ENCODE measurements at regions not wholly inside any gene's neighbourhood (a gene's known extent, or its start where the extent isn't known, plus 50 kb on each side); places are given as distances from the start of the nearest gene placed in this dataset.

GRCh38 chr4:3355266-3355748 lies 62.5 kb downstream of the RGS12 start:
- TF ChIP-seq RAD21 (IDR thresholded peaks at IDR 0.05; ENCODE audit: low read depth) (no peak), TCF12 (IDR thresholded peaks at IDR 0.05; ENCODE audit: low read depth) (no peak), EGR1 (IDR thresholded peaks at IDR 0.05) (no peak), CEBPB (IDR thresholded peaks at IDR 0.05) (no peak), YY1 (IDR thresholded peaks at IDR 0.05; ENCODE audit: low read depth) (no peak), NFIC (IDR thresholded peaks at IDR 0.05) (no peak), ZBTB7A (IDR thresholded peaks at IDR 0.05; ENCODE audit: low read depth) (no peak), FOXM1 (IDR thresholded peaks at IDR 0.05; ENCODE audit: borderline replicate concordance, low read depth) (no peak), TEAD4 (IDR thresholded peaks at IDR 0.05) (no peak), CREB1 (IDR thresholded peaks at IDR 0.05; ENCODE audit: low read depth) (no peak), TAF1 (IDR thresholded peaks at IDR 0.05; ENCODE audit: low read depth) (no peak)
- TF ChIP-seq, protein P1, sequence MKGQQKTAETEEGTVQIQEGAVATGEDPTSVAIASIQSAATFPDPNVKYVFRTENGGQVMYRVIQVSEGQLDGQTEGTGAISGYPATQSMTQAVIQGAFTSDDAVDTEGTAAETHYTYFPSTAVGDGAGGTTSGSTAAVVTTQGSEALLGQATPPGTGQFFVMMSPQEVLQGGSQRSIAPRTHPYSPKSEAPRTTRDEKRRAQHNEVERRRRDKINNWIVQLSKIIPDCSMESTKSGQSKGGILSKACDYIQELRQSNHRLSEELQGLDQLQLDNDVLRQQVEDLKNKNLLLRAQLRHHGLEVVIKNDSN (IDR thresholded peaks at IDR 0.05), result no peak
- TF ChIP-seq, protein P2, sequence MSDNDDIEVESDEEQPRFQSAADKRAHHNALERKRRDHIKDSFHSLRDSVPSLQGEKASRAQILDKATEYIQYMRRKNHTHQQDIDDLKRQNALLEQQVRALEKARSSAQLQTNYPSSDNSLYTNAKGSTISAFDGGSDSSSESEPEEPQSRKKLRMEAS (IDR thresholded peaks at IDR 0.05), result no peak

GRCh38 chr4:3358656-3359055 lies 65.8 kb downstream of the RGS12 start:
- TF ChIP-seq FOXM1 (IDR thresholded peaks at IDR 0.05; ENCODE audit: borderline replicate concordance, low read depth) (no peak), TCF12 (IDR thresholded peaks at IDR 0.05; ENCODE audit: low read depth) (no peak), YY1 (IDR thresholded peaks at IDR 0.05; ENCODE audit: low read depth) (no peak), NFIC (IDR thresholded peaks at IDR 0.05) (no peak), TAF1 (IDR thresholded peaks at IDR 0.05; ENCODE audit: low read depth) (no peak), RAD21 (IDR thresholded peaks at IDR 0.05; ENCODE audit: low read depth) (no peak), EP300 (IDR thresholded peaks at IDR 0.05; ENCODE audit: borderline replicate concordance) (no peak), TEAD4 (IDR thresholded peaks at IDR 0.05) (no peak), CREB1 (IDR thresholded peaks at IDR 0.05; ENCODE audit: low read depth) (no peak)
- TF ChIP-seq, protein P1 (IDR thresholded peaks at IDR 0.05), result no peak
- TF ChIP-seq, protein P2 (IDR thresholded peaks at IDR 0.05), result no peak

- TF ChIP-seq EP300 (IDR thresholded peaks at IDR 0.05; ENCODE audit: borderline replicate concordance) (no peak), TEAD4 (IDR thresholded peaks at IDR 0.05) (peak; percentile 69)
Measured at GRCh38 chr4:3360777-3361176, 68.0 kb downstream of the RGS12 start.

- TF ChIP-seq FOXM1 (IDR thresholded peaks at IDR 0.05; ENCODE audit: borderline replicate concordance, low read depth), result no peak
Measured at GRCh38 chr4:3361406-3361805, 68.6 kb downstream of the RGS12 start.

DNA sequence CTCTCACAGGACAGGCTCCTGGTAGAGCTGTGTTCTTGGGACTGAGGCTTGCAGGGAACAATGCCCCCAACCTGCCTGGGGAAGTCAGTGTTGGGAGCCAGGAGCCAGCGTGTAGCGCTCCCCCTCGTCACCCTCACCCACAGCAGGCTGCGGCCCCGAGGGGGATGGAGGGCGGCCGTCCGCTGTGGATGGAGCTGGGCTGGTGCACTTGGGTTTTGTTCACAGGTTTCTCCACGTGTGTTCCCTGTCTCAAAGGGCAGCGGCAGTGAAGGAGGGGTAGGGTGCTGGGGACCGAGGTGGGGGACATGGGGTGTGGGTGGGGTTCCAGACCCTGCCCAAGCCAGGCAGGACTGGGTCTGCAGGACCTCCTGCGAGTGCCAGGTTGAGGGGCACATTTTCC lies 69.1 kb downstream of the RGS12 start:
- TF ChIP-seq EGR1 (IDR thresholded peaks at IDR 0.05) (no peak), CREB1 (IDR thresholded peaks at IDR 0.05; ENCODE audit: low read depth) (no peak), YY1 (IDR thresholded peaks at IDR 0.05; ENCODE audit: low read depth) (no peak), REST (IDR thresholded peaks at IDR 0.05; ENCODE audit: low read depth) (no peak), NFIC (IDR thresholded peaks at IDR 0.05) (no peak), TEAD4 (IDR thresholded peaks at IDR 0.05) (no peak), FOXM1 (IDR thresholded peaks at IDR 0.05; ENCODE audit: borderline replicate concordance, low read depth) (no peak), ZBTB7A (IDR thresholded peaks at IDR 0.05; ENCODE audit: low read depth) (no peak)
- TF ChIP-seq, protein P1 (IDR thresholded peaks at IDR 0.05), result no peak
- TF ChIP-seq, protein P2 (IDR thresholded peaks at IDR 0.05), result no peak

- TF ChIP-seq CREB1 (IDR thresholded peaks at IDR 0.05; ENCODE audit: low read depth) (no peak), RAD21 (IDR thresholded peaks at IDR 0.05; ENCODE audit: low read depth) (no peak), TCF12 (IDR thresholded peaks at IDR 0.05; ENCODE audit: low read depth) (no peak), YY1 (IDR thresholded peaks at IDR 0.05; ENCODE audit: low read depth) (no peak)
- TF ChIP-seq, protein P1 (IDR thresholded peaks at IDR 0.05), result no peak
Measured at GRCh38 chr4:3362431-3363287, 69.8 kb downstream of the RGS12 start.

All from Ishikawa (cell line).